HG03060 (cell line): ENCODE measurements at regions not wholly inside any gene's neighbourhood (a gene's known extent, or its start where the extent isn't known, plus 50 kb on each side); places are given as distances from the start of the nearest gene placed in this dataset.
"Not testable (repeated sequence)": the region's sequence is repeated elsewhere in the genome, so short reads cannot be mapped to it uniquely, and the experiment has no call there.

Source experiments
- ATAC-seq: cut with Tn5 transposase; IDR thresholded peaks from one replicate; pipeline ENCODE4 v1.9.1; 2021; ENCODE audit warnings: low read depth, moderate number of reproducible peaks; ENCODE audit not compliant: unreplicated experiment

- no peak for ATAC-seq
Observed at GRCh38 chr12:46942579-46942978, 116.8 kb upstream of the SLC38A4 start.

- no peak for ATAC-seq
Observed at GRCh38 chr12:46944088-46944487, 118.3 kb upstream of the SLC38A4 start.

- no peak for ATAC-seq
Observed at GRCh38 chr12:46944771-46945170, 119.0 kb upstream of the SLC38A4 start.

GRCh38 chr12:46945591-46945990 is 119.8 kb upstream of the SLC38A4 start:
- no peak for ATAC-seq

GRCh38 chr12:46946137-46946536 is 120.3 kb upstream of the SLC38A4 start:
- no peak for ATAC-seq

- ATAC-seq = no peak
Observed at GRCh38 chr12:46948936-46949545, 123.2 kb upstream of the SLC38A4 start.

GRCh38 chr12:46950094-46950493 is 124.3 kb upstream of the SLC38A4 start:
- no peak for ATAC-seq

GRCh38 chr12:46952880-46953483 is 126.4 kb upstream of the PCED1B start:
- ATAC-seq = no peak

- no peak for ATAC-seq
Observed at GRCh38 chr12:46956451-46957035, 122.9 kb upstream of the PCED1B start.

- no peak for ATAC-seq
Observed at GRCh38 chr12:46958053-46958452, 121.4 kb upstream of the PCED1B start.

- ATAC-seq = no peak
Observed at GRCh38 chr12:46958599-46959290, 120.7 kb upstream of the PCED1B start.

- no peak for ATAC-seq
Observed at GRCh38 chr12:46959502-46959901, 119.9 kb upstream of the PCED1B start.

GRCh38 chr12:46960681-46961080 is 118.7 kb upstream of the PCED1B start:
- ATAC-seq = no peak

GRCh38 chr12:46963191-46963590 is 116.2 kb upstream of the PCED1B start:
- no peak for ATAC-seq

GRCh38 chr12:46963977-46964971 is 115.1 kb upstream of the PCED1B start:
- ATAC-seq = no peak

GRCh38 chr12:46965137-46965536 is 114.3 kb upstream of the PCED1B start:
- no peak for ATAC-seq

- no peak for ATAC-seq
Observed at GRCh38 chr12:46965880-46966279, 113.5 kb upstream of the PCED1B start.

- ATAC-seq = no peak
Observed at GRCh38 chr12:46970636-46971035, 108.8 kb upstream of the PCED1B start.

- ATAC-seq = not testable (repeated sequence)
Observed at GRCh38 chr12:46973937-46974336, 105.5 kb upstream of the PCED1B start.

GRCh38 chr12:46977871-46978375 is 101.5 kb upstream of the PCED1B start:
- ATAC-seq = no peak
